Tibial nerve (tissue), 4 donors: ENCODE measurements at regions not wholly inside any gene's neighbourhood (a gene's known extent, or its start where the extent isn't known, plus 50 kb on each side); places are given as distances from the start of the nearest gene placed in this dataset.

Experiments
- DNase-seq, 2 donors: peaks; one replicate each; pipeline ENCODE4 v3.0.0-alpha.2; 2019; ENCODE audit warnings: low spot score in 2 of 2
- H3K27ac ChIP-seq, 4 donors: fragments of 200-600 bp; sonication (generic) in 3 of 4; one replicate each; pipeline ENCODE4 v1.5.1; 2017 to 2019; ENCODE audit warnings: mild to moderate bottlenecking in 1 of 4
- H3K27me3 ChIP-seq, 2 donors: fragments of 200-600 bp; sonication (generic) in 1 of 2; one replicate each; pipeline versions ENCODE4 v1.5.1 to v1.6.0; 2017 to 2019
- H3K36me3 ChIP-seq, 3 donors: fragments of 200-600 bp; sonication (generic); one replicate each; pipeline ENCODE4 v1.5.1; 2018 to 2019
- H3K4me1 ChIP-seq, 4 donors: fragments of 200-600 bp; sonication (generic) in 3 of 4; one replicate each; pipeline ENCODE4 v1.5.1; 2017 to 2019
- H3K4me3 ChIP-seq, 4 donors: fragments of 200-600 bp; sonication (generic) in 3 of 4; one replicate each; pipeline ENCODE4 v1.5.1; 2017 to 2019; ENCODE audit warnings: mild to moderate bottlenecking in 1 of 4, moderate library complexity in 1 of 4
- H3K9me3 ChIP-seq, 4 donors: fragments of 200-600 bp; sonication (generic) in 3 of 4; one replicate each; pipeline ENCODE4 v1.5.1; 2017 to 2019
- EP300 ChIP-seq, 2 donors: sonication (generic); formaldehyde crosslinking; IDR thresholded peaks; one replicate each; pipeline ENCODE4 v1.6.1; 2017; ENCODE audit warnings: antibody characterized with exemption in 2 of 2, mild to moderate bottlenecking in 1 of 2
- POLR2A ChIP-seq, 2 donors: fragments of 450-650 bp; IDR thresholded peaks; one replicate each; pipeline ENCODE4 v1.6.1; 2017; ENCODE audit warnings: antibody characterized with exemption in 2 of 2, mild to moderate bottlenecking in 2 of 2, moderate library complexity in 2 of 2
- WGBS, 2 donors: methylation state at CpG; one replicate each; pipeline ENCODE4 v1.1.5; 2018; 5-methylcytosine and 5-hydroxymethylcytosine counted together
- TF ChIP-seq, protein P1 (sequence below), 5 experiments: fragments of 200-600 bp in 3 of 5; fragments of 450-650 bp in 2 of 5; sonication (generic) in 3 of 5; IDR thresholded peaks; one replicate each; pipeline ENCODE4 v1.5.1; 2016 to 2019; ENCODE audit warnings: antibody characterized with exemption in 5 of 5, mild to moderate bottlenecking in 3 of 5, moderate library complexity in 2 of 5

DNA sequence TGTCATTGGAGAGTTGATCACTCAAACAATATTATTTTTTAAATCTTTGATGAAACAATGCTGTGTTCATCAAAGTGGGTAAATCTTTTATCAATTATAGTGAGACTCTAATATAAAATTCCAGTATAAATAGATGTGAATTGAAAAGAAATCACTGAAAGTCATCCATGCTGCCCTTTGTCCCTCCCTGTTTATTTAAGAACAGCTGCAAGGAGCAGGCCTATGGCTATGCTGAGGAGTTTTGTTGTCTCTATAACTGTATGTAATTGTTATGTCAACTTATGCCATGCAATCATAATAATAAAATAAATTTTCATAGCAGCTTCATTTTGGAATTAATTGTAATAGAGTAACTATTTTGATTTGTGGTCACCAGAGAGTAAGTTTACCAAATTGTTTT, 1272.4 kb upstream of the ADGRL4 start:
- no peak for DNase-seq
- Histone ChIP-seq H3K9me3 (no peaks in the 10 kb centered on the region), H3K4me1 (no peaks in the 10 kb centered on the region), H3K4me3 (no peak overlapping the region), H3K36me3 (no peaks in the 10 kb centered on the region), H3K27ac (no peak overlapping the region), H3K27me3 (no peaks in the 10 kb centered on the region)
- no peak for TF ChIP-seq POLR2A (IDR thresholded peaks at IDR 0.05)
- TF ChIP-seq EP300 (IDR thresholded peaks at IDR 0.05) = no peak

DNA sequence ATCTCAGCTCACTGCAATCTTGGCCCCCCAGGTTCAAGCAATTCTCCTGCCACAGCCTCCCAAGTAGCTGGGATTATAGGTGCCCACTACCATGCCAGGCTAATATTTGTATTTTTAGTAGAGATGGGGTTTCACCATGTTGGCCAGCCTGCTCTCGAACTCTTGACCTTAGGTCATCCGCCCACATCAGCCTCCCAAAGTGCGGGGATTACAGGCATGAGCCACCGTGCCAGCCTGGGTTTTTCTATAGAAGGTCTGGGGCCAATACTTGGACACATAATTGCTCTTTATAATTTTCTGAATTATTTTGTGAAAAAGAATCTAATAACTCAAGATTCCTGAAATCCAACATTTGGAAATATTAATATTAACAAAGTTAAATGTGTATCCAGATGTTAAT, 1267.7 kb upstream of the ADGRL4 start:
- Histone ChIP-seq H3K4me3 (no peak overlapping the region), H3K9me3 (no peaks in the 10 kb centered on the region), H3K36me3 (no peaks in the 10 kb centered on the region), H3K4me1 (no peaks in the 10 kb centered on the region), H3K27ac (no peak overlapping the region), H3K27me3 (no peaks in the 10 kb centered on the region)
- TF ChIP-seq POLR2A (IDR thresholded peaks at IDR 0.05) = no peak
- no peak for TF ChIP-seq EP300 (IDR thresholded peaks at IDR 0.05)
- TF ChIP-seq, protein P1, sequence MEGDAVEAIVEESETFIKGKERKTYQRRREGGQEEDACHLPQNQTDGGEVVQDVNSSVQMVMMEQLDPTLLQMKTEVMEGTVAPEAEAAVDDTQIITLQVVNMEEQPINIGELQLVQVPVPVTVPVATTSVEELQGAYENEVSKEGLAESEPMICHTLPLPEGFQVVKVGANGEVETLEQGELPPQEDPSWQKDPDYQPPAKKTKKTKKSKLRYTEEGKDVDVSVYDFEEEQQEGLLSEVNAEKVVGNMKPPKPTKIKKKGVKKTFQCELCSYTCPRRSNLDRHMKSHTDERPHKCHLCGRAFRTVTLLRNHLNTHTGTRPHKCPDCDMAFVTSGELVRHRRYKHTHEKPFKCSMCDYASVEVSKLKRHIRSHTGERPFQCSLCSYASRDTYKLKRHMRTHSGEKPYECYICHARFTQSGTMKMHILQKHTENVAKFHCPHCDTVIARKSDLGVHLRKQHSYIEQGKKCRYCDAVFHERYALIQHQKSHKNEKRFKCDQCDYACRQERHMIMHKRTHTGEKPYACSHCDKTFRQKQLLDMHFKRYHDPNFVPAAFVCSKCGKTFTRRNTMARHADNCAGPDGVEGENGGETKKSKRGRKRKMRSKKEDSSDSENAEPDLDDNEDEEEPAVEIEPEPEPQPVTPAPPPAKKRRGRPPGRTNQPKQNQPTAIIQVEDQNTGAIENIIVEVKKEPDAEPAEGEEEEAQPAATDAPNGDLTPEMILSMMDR (IDR thresholded peaks at IDR 0.05) = no peak
- whole genome bisulfite sequencing, 2 donors = 66 to 79% methylated on average over 4 of the region's 4 CpGs
- no peak for DNase-seq

DNA sequence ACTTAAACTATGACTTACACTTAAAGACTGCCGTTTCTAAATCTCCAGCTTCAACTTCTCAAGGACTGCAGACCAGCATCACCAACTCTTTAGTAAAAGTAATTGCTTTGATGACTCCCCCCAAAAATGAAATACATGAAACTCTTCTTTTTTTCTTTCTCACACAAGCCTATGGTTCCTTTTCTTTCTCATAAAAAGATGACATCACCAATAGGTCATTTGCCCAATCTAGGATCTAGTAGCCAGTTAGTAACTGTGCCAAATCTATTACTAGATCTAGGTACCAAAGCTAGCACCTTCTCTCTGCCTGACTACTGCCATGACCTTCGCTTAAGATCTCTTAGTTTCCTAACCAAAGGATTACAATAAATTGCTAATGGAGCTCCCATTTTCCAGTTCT, 1266.0 kb upstream of the ADGRL4 start:
- 91 to 93% methylated on average over 2 of the region's 2 CpGs for WGBS, 2 donors

DNA sequence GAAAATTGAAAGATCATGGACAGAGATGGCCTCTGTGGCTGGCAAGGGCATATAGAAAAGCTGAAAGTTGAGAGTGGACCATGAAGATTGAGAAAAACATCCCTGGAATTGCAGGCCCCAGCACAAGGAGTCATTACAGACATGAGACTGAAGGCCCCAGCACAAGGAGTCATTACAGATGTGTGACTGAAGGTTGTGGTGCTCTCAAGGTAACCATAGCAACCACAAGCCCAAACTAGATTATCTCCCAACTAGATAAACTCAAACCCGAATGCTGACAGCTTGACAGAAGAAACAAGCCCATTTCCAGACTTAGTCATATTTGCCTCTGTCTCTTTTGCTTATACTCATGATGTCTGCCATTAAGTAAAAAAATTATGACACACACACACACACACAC, 1252.1 kb upstream of the ADGRL4 start:
- whole genome bisulfite sequencing, 2 donors = 68 to 74% methylated on average over 1 of the region's 1 CpG
- no peak for TF ChIP-seq EP300 (IDR thresholded peaks at IDR 0.05)
- no peak for TF ChIP-seq POLR2A (IDR thresholded peaks at IDR 0.05)
- TF ChIP-seq, protein P1 (IDR thresholded peaks at IDR 0.05) = no peak
- no peak for DNase-seq

More for the DNA sequence above, 1266.0 kb upstream of the ADGRL4 start:
- Histone ChIP-seq H3K9me3 (no peaks in the 10 kb centered on the region), H3K36me3 (no peaks in the 10 kb centered on the region), H3K4me3 (no peak overlapping the region), H3K4me1 (no peaks in the 10 kb centered on the region), H3K27me3 (no peaks in the 10 kb centered on the region), H3K27ac (no peak overlapping the region)
- no peak for DNase-seq
- TF ChIP-seq, protein P1 (IDR thresholded peaks at IDR 0.05) = no peak
- TF ChIP-seq EP300 (IDR thresholded peaks at IDR 0.05) (no peak), POLR2A (IDR thresholded peaks at IDR 0.05) (no peak)

DNA sequence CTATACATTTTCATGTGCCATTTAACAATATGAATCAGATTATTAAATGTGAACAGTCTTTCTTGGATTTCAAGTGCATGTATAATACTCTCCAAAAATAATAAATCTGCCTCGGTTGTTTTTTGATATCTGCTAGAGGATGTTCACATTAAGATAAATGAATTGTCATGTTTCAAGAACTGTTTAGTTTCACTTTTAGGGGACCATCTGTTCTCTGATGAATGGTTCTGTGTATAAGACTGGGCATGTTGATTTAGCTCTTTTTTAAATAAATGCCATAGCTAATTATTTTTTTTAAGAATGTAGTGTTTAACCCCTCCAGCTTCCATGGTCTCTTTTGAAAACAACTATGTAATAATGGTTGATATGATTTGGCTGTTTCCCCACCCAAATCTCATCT, 1245.1 kb upstream of the ADGRL4 start:
- Histone ChIP-seq H3K27me3 (no peaks in the 10 kb centered on the region), H3K9me3 (peaks cover 0 to 8% (median 0%) of the 10 kb centered on the region in 4 donors), H3K27ac (no peak overlapping the region), H3K4me1 (no peaks in the 10 kb centered on the region), H3K36me3 (no peaks in the 10 kb centered on the region), H3K4me3 (no peak overlapping the region)
- 11 to 31% methylated on average over 1 of the region's 1 CpG for WGBS, 2 donors
- no peak for TF ChIP-seq EP300 (IDR thresholded peaks at IDR 0.05)
- TF ChIP-seq, protein P1 (IDR thresholded peaks at IDR 0.05) = no peak
- TF ChIP-seq POLR2A (IDR thresholded peaks at IDR 0.05) = no peak
- DNase-seq = no peak

More for the DNA sequence above, 1252.1 kb upstream of the ADGRL4 start:
- no peaks in the 10 kb centered on the region for H3K36me3 ChIP-seq
- no peak overlapping the region for H3K4me3 ChIP-seq
- H3K27ac ChIP-seq = no peak overlapping the region
- H3K9me3 ChIP-seq = peaks cover 0 to 33% (median 7%) of the 10 kb centered on the region in 4 donors
- H3K4me1 ChIP-seq = no peaks in the 10 kb centered on the region
- H3K27me3 ChIP-seq = no peaks in the 10 kb centered on the region

DNA sequence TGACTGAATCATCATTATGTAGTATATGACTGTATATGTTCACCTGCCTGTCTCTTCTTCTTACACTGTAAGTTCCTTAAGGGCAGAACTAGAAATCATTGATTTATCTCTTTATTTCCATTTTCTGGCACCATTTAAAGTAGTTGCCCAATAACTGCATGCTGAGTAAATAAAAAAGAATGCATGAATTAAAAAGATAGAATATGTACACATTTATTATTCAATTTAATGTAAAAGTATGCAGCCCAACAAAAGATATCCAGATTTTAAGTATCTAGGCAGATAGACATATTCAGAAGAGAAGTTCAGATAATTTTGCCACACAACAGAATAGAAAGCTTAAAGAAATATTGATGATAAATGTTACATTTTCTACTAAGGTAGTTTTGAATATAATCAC, 1244.6 kb upstream of the ADGRL4 start:
- Histone ChIP-seq H3K27ac (no peak overlapping the region), H3K27me3 (no peaks in the 10 kb centered on the region), H3K4me1 (no peaks in the 10 kb centered on the region), H3K4me3 (no peak overlapping the region), H3K9me3 (peaks cover 0 to 8% (median 0%) of the 10 kb centered on the region in 4 donors), H3K36me3 (no peaks in the 10 kb centered on the region)
- DNase-seq = no peak
- TF ChIP-seq, protein P1 (IDR thresholded peaks at IDR 0.05) = no peak
- TF ChIP-seq POLR2A (IDR thresholded peaks at IDR 0.05) = no peak
- no peak for TF ChIP-seq EP300 (IDR thresholded peaks at IDR 0.05)
